Neural progenitor cell (in vitro differentiated cells): ENCODE measurements at regions not wholly inside any gene's neighbourhood (a gene's known extent, or its start where the extent isn't known, plus 50 kb on each side); places are given as distances from the start of the nearest gene placed in this dataset.
"Not testable (repeated sequence)": the region's sequence is repeated elsewhere in the genome, so short reads cannot be mapped to it uniquely, and the experiment has no call there.

Experiments
- DNase-seq: peaks from one replicate; pipeline ENCODE4 v3.0.0-alpha.2; 2016; ENCODE audit warnings: low spot score
- H2AFZ ChIP-seq: fragments of 200-600 bp; sonication (generic); replicated peaks from 2 replicates; pipeline ENCODE4 v1.6.1; 2016; ENCODE audit warnings: antibody characterized with exemption
- H3F3A ChIP-seq: fragments of 200-600 bp; sonication (generic); 2 replicates; pipeline ENCODE4 v1.6.1; 2016; ENCODE audit warnings: antibody characterized with exemption, low read depth
- H3K27ac ChIP-seq: fragments of 200-600 bp; sonication (generic); 2 replicates; pipeline ENCODE4 v1.5.1; 2016; ENCODE audit warnings: mild to moderate bottlenecking
- H3K27me3 ChIP-seq: fragments of 200-600 bp; sonication (generic); 2 replicates; pipeline ENCODE4 v1.6.1; 2016; ENCODE audit warnings: mild to moderate bottlenecking, moderate library complexity
- H3K36me3 ChIP-seq: fragments of 200-600 bp; sonication (generic); 2 replicates; pipeline ENCODE4 v1.5.1; 2016
- H3K4me1 ChIP-seq: fragments of 200-600 bp; sonication (generic); 2 replicates; pipeline ENCODE4 v1.6.1; 2016; ENCODE audit warnings: mixed run types
- H3K4me2 ChIP-seq: fragments of 200-600 bp; sonication (generic); 2 replicates; pipeline ENCODE4 v1.6.1; 2016
- H3K4me3 ChIP-seq: fragments of 200-600 bp; sonication (generic); 2 replicates; pipeline ENCODE4 v1.5.1; 2016
- H3K79me2 ChIP-seq: fragments of 200-600 bp; sonication (generic); 2 replicates; pipeline ENCODE4 v1.6.1; 2016; ENCODE audit warnings: low read depth
- H3K9ac ChIP-seq: fragments of 200-600 bp; sonication (generic); 2 replicates; pipeline ENCODE4 v1.6.1; 2016
- H3K9me3 ChIP-seq: fragments of 200-600 bp; sonication (generic); 2 replicates; pipeline ENCODE4 v1.5.1; 2016; ENCODE audit warnings: low read depth
- H4K20me1 ChIP-seq: fragments of 200-600 bp; sonication (generic); 2 replicates; pipeline ENCODE4 v1.6.1; 2016; ENCODE audit warnings: low read depth
- H3K27ac Mint-ChIP-seq: 3 replicates; pipeline ENCODE4 v1.8.0; 2021; ENCODE audit warnings: mixed read lengths
- H3K27me3 Mint-ChIP-seq: 2 replicates; pipeline ENCODE4 v1.8.0; 2022; ENCODE audit warnings: low read depth, mild to moderate bottlenecking, inconsistent platforms, moderate library complexity, mixed read lengths; ENCODE audit not compliant: insufficient read depth
- H3K36me3 Mint-ChIP-seq: 3 replicates; pipeline ENCODE4 v1.8.0; 2021; ENCODE audit warnings: mixed read lengths
- H3K4me1 Mint-ChIP-seq: 3 replicates; pipeline ENCODE4 v1.8.0; 2021; ENCODE audit warnings: mixed read lengths
- H3K4me3 Mint-ChIP-seq: 3 replicates; pipeline ENCODE4 v1.8.0; 2021; ENCODE audit warnings: mild to moderate bottlenecking, moderate library complexity, mixed read lengths
- H3K9me3 Mint-ChIP-seq: 3 replicates; pipeline ENCODE4 v1.8.0; 2020; ENCODE audit warnings: mixed read lengths
- EZH2 ChIP-seq: fragments of 200-600 bp; sonication (generic); IDR thresholded peaks from 2 replicates; pipeline ENCODE4 v1.6.1; 2017; ENCODE audit warnings: antibody characterized with exemption, mild to moderate bottlenecking, moderate library complexity
- EZH2phosphoT487 ChIP-seq: fragments of 200-600 bp; sonication (generic); IDR thresholded peaks from 2 replicates; pipeline ENCODE4 v1.6.1; 2017; ENCODE audit warnings: antibody characterized with exemption
- TF ChIP-seq, protein P1 (sequence below): fragments of 200-600 bp; sonication (generic); IDR thresholded peaks from 2 replicates; pipeline ENCODE4 v1.5.1; 2017; ENCODE audit warnings: antibody characterized with exemption, mild to moderate bottlenecking

DNA sequence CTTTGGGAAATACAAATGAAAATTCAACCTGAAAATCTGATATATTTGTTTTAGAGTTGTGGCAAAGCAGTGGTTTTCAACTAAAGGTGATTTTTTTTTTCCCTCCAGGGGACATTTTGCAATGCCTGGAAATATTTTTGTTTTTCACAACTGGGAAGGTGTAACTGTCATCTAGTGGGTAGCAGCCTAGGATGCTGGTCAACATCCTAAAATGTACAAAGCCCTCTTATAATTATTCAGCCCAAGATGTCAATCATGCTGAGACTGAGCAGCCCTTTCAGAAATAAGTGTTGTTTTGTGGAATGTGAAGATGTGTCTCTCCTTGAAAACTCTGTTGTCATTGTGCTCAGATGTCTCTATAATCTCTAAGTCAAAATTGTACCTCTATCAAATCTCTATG lies 95.2 kb upstream of the NCAM2 start:
- no peak overlapping the region for H3K4me3 Mint-ChIP-seq
- no peak for DNase-seq
- Histone ChIP-seq H3K4me2 (no peak overlapping the region), H3K79me2 (no peaks in the 10 kb centered on the region), H3K4me3 (no peak overlapping the region), H3K27me3 (no peaks in the 10 kb centered on the region), H3F3A (no peaks in the 10 kb centered on the region), H3K9ac (no peak overlapping the region), H3K9me3 (no peaks in the 10 kb centered on the region), H3K27ac (no peak overlapping the region), H3K4me1 (no peaks in the 10 kb centered on the region), H4K20me1 (no peaks in the 10 kb centered on the region), H3K36me3 (no peaks in the 10 kb centered on the region), H2AFZ (no peak overlapping the region)
- no peaks in the 10 kb centered on the region for H3K9me3 Mint-ChIP-seq
- H3K36me3 Mint-ChIP-seq: no peaks in the 10 kb centered on the region
- H3K27ac Mint-ChIP-seq: no peak overlapping the region
- H3K27me3 Mint-ChIP-seq: peaks cover 2% of the 10 kb centered on the region
- no peak for TF ChIP-seq EZH2
- no peak for TF ChIP-seq EZH2phosphoT487
- TF ChIP-seq, protein P1, sequence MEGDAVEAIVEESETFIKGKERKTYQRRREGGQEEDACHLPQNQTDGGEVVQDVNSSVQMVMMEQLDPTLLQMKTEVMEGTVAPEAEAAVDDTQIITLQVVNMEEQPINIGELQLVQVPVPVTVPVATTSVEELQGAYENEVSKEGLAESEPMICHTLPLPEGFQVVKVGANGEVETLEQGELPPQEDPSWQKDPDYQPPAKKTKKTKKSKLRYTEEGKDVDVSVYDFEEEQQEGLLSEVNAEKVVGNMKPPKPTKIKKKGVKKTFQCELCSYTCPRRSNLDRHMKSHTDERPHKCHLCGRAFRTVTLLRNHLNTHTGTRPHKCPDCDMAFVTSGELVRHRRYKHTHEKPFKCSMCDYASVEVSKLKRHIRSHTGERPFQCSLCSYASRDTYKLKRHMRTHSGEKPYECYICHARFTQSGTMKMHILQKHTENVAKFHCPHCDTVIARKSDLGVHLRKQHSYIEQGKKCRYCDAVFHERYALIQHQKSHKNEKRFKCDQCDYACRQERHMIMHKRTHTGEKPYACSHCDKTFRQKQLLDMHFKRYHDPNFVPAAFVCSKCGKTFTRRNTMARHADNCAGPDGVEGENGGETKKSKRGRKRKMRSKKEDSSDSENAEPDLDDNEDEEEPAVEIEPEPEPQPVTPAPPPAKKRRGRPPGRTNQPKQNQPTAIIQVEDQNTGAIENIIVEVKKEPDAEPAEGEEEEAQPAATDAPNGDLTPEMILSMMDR: no peak
- no peaks in the 10 kb centered on the region for H3K4me1 Mint-ChIP-seq

DNA sequence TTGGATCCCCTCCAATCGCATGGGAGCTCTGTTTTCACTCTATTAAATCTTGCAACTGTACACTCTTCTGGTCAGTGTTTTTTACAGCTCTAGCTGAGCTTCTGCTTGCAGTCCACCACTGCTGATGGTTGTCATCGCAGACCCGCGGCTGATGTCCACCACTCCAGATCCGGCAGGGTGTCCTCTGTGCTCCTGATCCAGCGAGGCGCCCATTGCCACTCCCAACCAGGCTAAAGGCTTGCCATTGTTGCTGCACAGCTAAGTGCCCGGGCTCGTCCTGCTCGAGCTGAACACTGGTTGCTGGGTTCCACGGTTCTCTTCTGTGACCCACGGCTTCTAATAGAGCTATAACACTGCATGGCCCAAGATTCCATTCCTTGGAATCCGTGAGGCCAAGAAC lies 70.7 kb upstream of the NCAM2 start:
- H2AFZ ChIP-seq, H3K4me1 Mint-ChIP-seq, H3K4me3 Mint-ChIP-seq, H3K36me3 Mint-ChIP-seq, H3K36me3 ChIP-seq, H3K27ac ChIP-seq, H3K9ac ChIP-seq, H3K27me3 ChIP-seq, H3K9me3 ChIP-seq, DNase-seq, H3K4me3 ChIP-seq, H3K27ac Mint-ChIP-seq, H4K20me1 ChIP-seq, H3K4me2 ChIP-seq, H3F3A ChIP-seq, H3K9me3 Mint-ChIP-seq, H3K79me2 ChIP-seq, H3K4me1 ChIP-seq, H3K27me3 Mint-ChIP-seq: not testable (repeated sequence)

- no peaks in the 10 kb centered on the region for H3K4me1 ChIP-seq
- no peak for DNase-seq
- no peaks in the 10 kb centered on the region for H3K79me2 ChIP-seq
- no peak overlapping the region for H3K9ac ChIP-seq
- TF ChIP-seq, protein P1: no peak
- no peak for TF ChIP-seq EZH2phosphoT487
- no peak for TF ChIP-seq EZH2
- no peaks in the 10 kb centered on the region for H4K20me1 ChIP-seq
- H3K27ac ChIP-seq: no peak overlapping the region
- Mint-ChIP-seq H3K4me3 (no peak overlapping the region), H3K27me3 (no peaks in the 10 kb centered on the region), H3K4me1 (no peaks in the 10 kb centered on the region), H3K27ac (no peak overlapping the region), H3K36me3 (no peaks in the 10 kb centered on the region), H3K9me3 (no peaks in the 10 kb centered on the region)
- no peak overlapping the region for H3K4me2 ChIP-seq
- no peaks in the 10 kb centered on the region for H3F3A ChIP-seq
- no peak overlapping the region for H2AFZ ChIP-seq
- no peak overlapping the region for H3K4me3 ChIP-seq
- H3K27me3 ChIP-seq: no peaks in the 10 kb centered on the region
- H3K36me3 ChIP-seq: no peaks in the 10 kb centered on the region
- H3K9me3 ChIP-seq: no peaks in the 10 kb centered on the region
Observed at GRCh38 chr21:20942523-20942922, 55.7 kb upstream of the NCAM2 start.

DNA sequence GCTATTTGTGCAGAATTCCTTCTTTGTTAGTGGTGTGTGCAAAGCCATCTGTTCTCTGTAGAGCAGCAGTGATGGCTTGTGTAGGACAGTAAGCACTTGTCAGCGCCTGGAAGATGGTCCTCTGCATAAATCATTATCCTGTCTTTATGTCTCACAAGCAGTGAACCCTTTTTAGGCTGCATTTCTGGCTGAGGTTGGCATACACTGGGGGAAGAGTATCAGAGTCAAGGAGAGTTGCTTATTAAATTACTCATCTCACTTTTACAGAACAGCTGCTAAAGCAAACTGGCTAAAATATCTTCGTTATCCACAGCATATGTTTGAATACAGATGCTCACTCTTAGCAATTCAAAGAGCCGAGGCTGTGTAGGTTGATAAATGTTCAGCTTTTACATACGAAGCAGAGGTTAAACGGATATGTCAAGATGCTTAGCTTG lies 54.6 kb upstream of the NCAM2 start:
- Histone ChIP-seq H3K27ac (no peak overlapping the region), H3K36me3 (no peaks in the 10 kb centered on the region)

More for the DNA sequence above, 54.6 kb upstream of the NCAM2 start:
- no peaks in the 10 kb centered on the region for H4K20me1 ChIP-seq
- H3K4me1 ChIP-seq: no peaks in the 10 kb centered on the region
- Mint-ChIP-seq H3K9me3 (no peaks in the 10 kb centered on the region), H3K27me3 (no peaks in the 10 kb centered on the region), H3K4me1 (no peaks in the 10 kb centered on the region), H3K36me3 (no peaks in the 10 kb centered on the region), H3K27ac (no peak overlapping the region), H3K4me3 (no peak overlapping the region)
- H3K79me2 ChIP-seq: no peaks in the 10 kb centered on the region
- no peak overlapping the region for H3K4me3 ChIP-seq
- TF ChIP-seq EZH2phosphoT487 (no peak), EZH2 (no peak)
- TF ChIP-seq, protein P1: no peak
- H2AFZ ChIP-seq: peak overlapping the region; percentile 26
- no peak overlapping the region for H3K9ac ChIP-seq
- no peaks in the 10 kb centered on the region for H3F3A ChIP-seq
- DNase-seq: no peak
- H3K9me3 ChIP-seq: no peaks in the 10 kb centered on the region
- no peaks in the 10 kb centered on the region for H3K27me3 ChIP-seq
- H3K4me2 ChIP-seq: no peak overlapping the region
